Putamen (tissue), 1 donor: ENCODE measurements at regions not wholly inside any gene's neighbourhood (a gene's known extent, or its start where the extent isn't known, plus 50 kb on each side); places are given as distances from the start of the nearest gene placed in this dataset.

Experiments
- DNase-seq: peaks from one replicate; pipeline ENCODE4 v3.0.0-alpha.2; 2016; ENCODE audit warnings: low spot score

- DNase-seq, result no peak
Measured at GRCh38 chr6:6918216-6918983, 189.4 kb upstream of the RREB1 start.

DNA sequence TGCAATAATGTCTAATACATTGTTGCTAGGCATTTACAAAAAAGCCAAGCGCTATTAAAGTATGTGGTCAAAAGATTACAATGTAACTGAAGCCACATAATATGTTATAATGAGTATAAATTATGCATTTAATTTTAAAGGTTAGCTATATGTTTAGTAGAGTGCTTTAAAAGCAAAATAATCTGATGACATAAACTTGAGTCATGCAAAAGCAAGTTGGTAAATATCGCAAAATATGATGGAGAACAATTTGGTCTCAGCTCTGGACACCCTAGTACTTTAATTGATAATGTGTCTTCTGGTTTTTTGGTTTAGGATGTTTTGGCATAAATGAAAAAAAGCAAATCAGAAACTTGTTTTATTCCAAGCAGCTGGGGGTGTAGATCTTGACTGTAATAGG, 188.6 kb upstream of the RREB1 start:
- no peak for DNase-seq

- DNase-seq, result no peak
Measured at GRCh38 chr6:6920114-6920986, 187.4 kb upstream of the RREB1 start.

DNA sequence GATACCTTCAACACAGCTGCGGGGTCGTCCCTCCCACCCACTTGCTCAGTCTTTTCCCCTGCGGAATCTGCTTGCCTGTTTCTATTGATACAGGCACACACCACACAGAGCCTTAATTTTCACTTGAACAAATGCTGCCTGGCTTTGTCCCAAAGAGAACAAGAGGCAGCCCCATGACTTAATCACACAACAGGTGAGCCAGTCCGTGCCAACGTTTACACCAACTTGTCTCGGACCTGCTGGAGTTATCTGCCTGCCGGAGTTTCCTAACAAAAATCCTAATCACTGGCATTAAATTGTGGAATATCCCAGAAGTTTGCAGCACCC, 186.8 kb upstream of the RREB1 start:
- no peak for DNase-seq

DNA sequence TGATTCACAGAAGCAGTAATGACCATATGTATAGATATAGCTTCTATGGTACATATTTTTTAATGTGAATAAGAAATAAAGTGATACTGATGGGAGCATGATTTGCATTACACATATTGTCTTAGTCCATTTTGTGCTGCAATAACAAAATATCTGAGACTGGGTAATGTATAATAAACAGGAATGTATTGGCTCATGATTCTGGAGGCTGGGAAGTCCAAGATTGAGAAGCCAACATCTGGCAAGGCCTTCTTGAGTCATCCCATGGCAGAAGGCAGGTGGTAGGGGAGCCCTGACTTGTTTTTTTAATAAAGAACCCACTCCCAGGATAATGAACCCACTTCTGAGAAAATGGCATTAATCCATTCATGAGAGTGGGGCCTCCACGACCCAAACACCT, 185.6 kb upstream of the RREB1 start:
- no peak for DNase-seq

- no peak for DNase-seq
Measured at GRCh38 chr6:6923605-6924004, 184.2 kb upstream of the RREB1 start.

GRCh38 chr6:6924708-6925107, 183.1 kb upstream of the RREB1 start:
- no peak for DNase-seq

GRCh38 chr6:6925391-6926164, 182.2 kb upstream of the RREB1 start:
- no peak for DNase-seq

GRCh38 chr6:6926856-6927255, 180.9 kb upstream of the RREB1 start:
- no peak for DNase-seq

DNA sequence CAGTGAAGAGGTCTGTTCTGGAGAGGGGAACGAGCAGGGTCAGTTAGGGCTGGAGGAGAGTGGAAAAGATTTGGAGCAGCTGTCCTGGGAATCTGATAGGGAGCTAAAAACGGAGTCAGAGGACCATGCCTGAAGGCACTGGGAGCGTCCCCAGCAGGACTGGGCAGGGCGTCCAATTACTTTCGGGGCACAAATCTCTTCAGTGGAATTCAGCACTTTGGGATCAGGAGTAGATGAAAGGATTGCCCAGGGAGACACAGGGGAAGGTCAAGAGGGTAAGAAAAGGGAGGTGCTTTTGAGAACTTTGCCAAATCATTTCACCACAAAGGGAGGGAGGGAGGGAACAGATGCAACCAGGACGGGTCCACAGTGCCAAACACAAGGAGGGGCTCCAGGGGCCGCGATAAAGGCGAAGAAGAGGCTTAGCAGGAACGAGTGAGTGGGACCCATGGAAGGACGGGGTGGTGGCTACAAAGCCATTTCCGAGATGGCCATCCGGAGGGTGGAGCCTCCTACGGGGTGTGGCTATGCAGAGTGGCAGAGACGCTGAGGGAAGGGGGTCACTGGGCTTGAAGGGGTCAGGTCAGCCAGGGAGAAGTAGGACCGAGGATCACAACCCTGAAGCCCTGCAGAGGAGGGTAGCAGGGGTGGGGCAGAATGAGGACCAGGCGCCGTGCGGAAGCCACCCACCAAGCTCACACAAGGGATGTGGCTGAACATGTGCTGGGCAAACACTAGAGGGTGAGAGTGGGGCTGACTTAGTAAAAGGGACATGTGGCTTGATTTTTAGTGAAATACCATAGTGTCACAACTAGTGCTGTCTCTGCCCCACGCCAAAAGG, 180.0 kb upstream of the RREB1 start:
- no peak for DNase-seq

- no peak for DNase-seq
Measured at GRCh38 chr6:6930223-6930880, 177.4 kb upstream of the RREB1 start.

DNA sequence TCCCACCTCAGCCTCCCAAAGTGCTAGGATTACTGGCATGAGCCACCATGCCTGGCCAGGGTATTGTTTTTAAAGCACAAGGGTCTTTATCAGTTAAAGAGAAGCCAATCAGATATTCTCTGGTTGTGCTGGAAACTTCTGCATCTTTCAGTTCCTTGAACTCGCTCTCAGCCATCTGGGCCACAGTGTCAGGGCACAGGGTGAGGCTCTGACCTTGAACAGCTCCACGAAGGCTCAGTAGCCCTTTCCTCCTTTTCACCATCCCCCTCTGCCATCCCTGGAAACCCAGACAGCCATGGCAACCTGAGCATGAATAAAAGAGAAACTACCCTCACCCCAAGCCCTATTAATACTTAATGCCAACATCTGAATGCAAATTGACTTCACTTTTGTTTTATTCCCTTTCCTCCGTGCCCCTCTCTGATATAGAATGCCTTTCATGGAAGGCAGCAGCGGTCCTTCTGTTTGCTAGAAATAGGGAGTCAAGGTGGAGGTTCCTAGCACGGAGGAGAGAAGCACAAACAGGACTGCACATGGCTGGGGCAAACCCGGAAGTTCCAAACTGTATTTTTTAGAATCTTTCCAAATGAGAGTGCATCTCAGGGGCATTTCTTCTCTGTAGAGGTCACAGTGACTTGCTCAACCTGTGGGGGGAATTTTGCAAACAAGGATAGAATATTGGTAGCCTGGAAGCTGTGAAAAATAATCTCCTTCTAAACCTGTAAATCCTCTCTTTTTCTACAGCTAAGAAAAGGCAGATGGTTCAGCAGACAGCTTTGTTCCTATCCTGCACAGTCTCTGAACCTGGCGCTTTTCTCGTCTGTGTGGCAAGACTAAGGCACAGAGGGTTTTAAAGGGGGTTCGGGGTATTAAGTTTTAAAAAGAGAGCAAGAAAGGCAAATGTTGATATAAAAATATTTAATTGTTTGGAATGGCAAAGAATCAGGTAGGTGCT, 176.4 kb upstream of the RREB1 start:
- no peak for DNase-seq

DNA sequence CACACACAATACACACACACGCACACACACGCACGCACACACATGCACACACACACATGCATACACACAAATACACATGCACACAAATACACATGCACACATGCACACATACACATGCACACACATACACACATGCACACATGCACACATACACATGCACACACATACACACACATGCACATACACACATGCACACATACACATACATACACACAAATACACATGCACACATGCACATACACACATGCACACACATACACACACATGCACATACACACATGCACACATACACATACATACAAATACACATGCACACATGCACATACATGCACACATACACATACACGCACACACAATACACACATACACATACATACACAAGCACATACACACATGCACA, 175.4 kb upstream of the RREB1 start:
- DNase-seq, result no peak

GRCh38 chr6:6932968-6933367, 174.8 kb upstream of the RREB1 start:
- DNase-seq, result no peak

DNA sequence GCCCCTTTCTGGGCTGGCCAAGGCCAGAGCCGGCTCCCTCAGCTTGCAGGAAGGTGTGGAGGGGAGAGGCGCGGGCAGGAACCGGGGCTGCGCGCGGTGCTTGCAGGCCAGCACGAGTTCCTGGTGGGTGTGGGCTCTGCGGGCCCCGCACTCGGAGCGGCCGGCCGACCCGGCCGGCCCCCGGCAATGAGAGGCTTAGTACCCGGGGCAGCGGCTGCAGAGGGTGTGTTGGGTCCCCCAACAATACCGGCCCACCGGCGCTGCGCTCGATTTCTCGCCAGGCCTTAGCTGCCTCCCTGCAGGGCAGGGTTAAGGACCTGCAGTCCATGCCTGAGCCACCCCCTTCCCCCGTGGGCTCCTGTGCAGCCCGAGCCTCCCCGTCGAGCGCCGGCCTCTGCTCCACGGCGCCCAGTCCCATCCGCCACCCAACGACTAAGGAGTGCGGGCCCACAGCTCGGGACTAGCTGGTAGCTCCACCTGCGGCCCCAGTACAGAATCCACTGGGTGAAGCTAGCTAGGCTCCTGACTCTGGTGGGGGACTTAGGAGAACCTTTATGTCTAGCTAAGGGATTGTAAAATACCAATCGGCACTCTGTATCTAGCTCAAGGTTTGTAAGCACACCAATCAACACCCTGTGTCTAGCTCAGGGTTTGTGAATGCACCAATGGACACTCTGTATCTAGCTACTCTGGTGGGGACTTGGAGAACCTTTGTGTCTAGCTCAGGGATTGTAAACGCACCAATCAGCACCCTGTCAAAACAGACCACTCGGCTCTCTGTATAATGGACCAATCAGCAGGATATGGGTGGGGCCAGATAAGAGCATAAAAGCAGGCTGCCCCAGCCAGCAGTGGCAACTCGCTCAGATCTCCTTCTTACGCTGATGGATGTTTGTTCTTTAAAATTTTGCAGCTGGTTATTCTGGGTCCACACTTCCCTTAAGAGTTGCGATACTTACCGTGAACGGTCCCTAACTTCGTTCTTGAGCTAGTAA, 167.4 kb upstream of the RREB1 start:
- DNase-seq, result no peak

DNA sequence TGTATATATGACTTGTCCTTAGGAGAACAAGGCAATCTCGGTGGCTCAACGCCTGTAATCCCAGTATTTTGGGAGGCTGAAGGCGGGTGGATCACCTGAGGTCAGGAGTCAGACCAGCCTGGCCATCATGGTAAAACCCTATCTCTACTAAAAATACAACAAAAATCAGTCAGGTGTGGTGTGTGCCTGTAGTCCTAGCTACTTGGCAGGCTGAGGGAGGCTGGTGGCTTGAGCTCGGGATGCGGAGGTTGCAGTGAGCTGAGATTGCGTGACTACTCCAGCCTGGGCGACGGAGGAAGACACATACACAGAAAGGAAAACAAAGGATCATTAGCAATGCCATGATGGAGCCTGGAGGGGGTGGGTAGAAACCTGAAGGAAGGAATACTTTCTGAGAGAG, 166.6 kb upstream of the RREB1 start:
- no peak for DNase-seq

GRCh38 chr6:6942091-6942490, 165.7 kb upstream of the RREB1 start:
- no peak for DNase-seq

GRCh38 chr6:6942831-6943230, 164.9 kb upstream of the RREB1 start:
- DNase-seq, result peak; percentile 9

GRCh38 chr6:6943421-6943820, 164.3 kb upstream of the RREB1 start:
- DNase-seq, result no peak
